IPS-18c (cell line): ENCODE measurements at regions not wholly inside any gene's neighbourhood (a gene's known extent, or its start where the extent isn't known, plus 50 kb on each side); places are given as distances from the start of the nearest gene placed in this dataset.

ENCODE experiments used
- H3K4me3 ChIP-seq: 2 replicates; pipeline ENCODE4 v1.7.0; 2013; ENCODE audit warnings: low read depth, mild to moderate bottlenecking, low read length, moderate library complexity; ENCODE audit not compliant: insufficient read depth
- H3K9me3 ChIP-seq: one replicate; pipeline ENCODE4 v1.6.1; 2013; ENCODE audit warnings: mild to moderate bottlenecking, low read length, moderate library complexity; ENCODE audit not compliant: control insufficient read depth, insufficient read depth

DNA sequence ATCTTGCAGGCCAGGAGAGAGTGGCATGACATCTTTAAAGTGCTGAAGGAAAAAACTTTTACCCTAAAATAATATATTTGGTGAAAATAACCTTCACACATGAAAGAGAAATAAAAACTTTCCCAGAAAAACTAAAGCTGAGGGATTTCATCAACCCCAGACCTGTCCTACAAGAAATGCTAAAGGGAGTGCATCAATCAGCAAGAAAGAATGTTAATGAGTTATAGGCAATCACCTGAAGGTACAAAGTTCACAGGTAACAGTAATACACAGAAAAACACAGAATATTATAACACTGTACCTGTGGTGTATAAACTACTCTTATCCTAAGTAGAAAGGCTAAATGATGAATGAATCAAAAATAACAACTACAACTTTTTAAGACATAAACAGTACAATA, 249.2 kb upstream of the PKN2 start:
- Histone ChIP-seq H3K9me3 (peaks cover 2% of the 10 kb centered on the region), H3K4me3 (no peak overlapping the region)

DNA sequence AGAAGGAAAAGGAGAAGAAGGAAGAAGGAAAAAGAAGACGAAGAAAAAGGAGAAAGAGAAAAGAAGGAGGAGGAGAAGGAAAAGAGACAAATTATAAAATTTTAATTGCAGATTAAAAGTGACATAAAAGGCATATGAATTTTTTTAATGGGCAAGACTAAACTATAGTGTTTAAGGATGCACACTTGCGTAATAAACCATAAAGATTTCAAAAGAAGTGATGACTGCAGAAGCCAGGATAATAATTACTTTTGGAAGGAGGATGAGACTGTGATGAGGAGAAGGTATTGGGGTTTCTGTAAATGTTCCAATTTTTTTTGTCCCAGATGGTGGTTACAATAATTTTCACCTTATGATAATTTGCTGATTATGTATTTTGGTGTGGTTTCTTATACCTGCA, 243.1 kb upstream of the PKN2 start:
- Histone ChIP-seq H3K4me3 (no peak overlapping the region), H3K9me3 (no peaks in the 10 kb centered on the region)

DNA sequence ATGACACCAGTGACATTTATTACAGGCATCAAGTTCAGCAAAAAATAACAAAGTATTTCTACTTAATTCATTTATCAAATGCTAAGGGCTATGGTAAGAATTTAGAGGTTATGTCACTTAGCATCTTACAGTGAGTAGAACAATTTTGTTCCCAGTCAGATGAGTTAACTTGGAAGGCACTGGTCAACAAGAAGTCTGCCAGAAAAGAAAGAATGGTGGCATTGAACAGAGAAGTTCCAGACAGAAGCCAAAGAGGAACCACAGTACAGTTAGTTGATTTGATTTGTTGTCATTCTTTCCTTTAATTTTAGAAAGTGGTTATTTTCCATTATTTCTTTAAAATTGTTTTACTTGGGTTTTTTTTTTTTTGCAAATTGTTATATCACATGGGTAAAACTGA, 232.2 kb upstream of the PKN2 start:
- H3K4me3 ChIP-seq = no peak overlapping the region
- H3K9me3 ChIP-seq = no peaks in the 10 kb centered on the region

DNA sequence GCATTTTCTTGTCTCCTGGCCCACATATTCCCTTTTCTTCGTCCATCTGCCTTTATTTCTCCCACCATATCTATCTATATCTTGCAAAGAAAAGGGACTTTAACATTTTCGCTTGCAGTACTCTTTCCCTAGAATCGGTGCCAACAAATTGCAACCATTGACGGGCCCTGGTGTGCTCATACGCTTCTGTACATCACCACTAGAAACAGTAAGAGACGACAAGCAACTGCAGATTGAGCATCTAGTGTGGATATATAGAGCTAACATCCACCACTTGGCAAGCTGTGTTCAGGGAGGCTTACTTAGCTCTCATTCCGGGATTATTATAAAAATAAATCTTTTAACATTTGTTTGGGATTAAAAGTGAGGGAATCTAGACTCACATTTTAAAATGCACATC, 230.8 kb upstream of the PKN2 start:
- no peaks in the 10 kb centered on the region for H3K9me3 ChIP-seq
- no peak overlapping the region for H3K4me3 ChIP-seq

DNA sequence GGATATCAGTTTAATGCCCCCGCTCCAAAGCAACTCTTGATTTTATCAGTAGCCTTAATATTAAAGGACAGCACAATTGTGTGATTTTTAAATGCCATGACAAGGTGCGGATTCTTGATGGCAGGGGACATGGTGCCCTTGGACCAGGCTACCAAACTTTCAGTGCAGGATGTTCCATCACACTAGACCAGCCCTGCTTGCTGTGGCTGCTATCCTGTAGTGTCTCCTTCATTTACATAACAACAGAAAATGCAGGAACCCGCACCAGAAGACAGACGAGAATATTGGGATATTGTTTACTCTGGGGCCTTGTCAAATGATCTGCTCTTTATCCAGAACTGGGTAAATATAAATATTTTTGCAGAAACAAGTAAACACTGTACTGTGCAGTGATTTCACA, 229.3 kb upstream of the PKN2 start:
- Histone ChIP-seq H3K4me3 (no peak overlapping the region), H3K9me3 (no peaks in the 10 kb centered on the region)

DNA sequence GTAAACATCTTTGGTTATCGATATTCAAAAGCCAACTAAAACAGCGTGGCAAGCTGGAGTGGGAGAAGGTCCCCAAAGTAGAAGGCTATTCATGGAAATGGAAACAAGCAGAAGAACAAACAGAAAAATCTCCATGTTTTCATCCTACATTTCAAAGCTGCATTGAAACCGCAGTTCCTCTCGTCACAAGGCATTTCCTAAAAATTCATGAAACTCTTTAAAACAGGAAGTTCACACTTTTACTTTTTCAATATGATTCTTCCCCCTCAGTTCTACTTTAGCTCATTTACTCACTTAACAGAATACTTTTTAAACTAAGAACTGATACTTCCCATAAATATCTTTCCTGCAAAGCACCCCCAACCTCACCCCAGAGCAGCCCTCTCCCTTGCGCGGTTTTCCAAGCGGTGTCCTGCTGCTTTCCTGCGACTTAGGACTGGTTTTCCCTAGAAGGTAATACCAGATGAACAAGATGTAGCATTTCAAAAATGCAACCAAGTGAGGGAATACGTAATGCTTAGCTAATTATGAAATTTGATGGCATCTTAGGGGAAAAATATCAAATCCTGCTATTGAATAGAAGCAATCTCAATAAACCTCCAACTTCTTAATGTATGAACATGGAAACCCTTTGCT, 228.3 kb upstream of the PKN2 start:
- no peaks in the 10 kb centered on the region for H3K9me3 ChIP-seq
- H3K4me3 ChIP-seq = no peak overlapping the region

DNA sequence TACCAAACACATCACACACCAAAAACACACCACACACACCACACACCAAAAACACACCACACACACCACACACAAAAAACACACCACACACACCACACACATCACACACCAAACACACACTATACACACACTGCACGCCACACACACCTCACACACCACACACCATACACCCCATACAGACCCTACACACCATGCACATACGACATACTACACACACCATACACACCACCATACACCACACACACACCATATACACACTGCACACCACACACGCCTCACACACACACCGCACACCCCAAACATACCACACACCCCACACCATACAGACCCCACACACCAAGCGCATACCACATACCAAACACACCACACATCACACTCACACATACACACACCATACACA, 226.9 kb upstream of the PKN2 start:
- no peak overlapping the region for H3K4me3 ChIP-seq
- H3K9me3 ChIP-seq = no peaks in the 10 kb centered on the region

DNA sequence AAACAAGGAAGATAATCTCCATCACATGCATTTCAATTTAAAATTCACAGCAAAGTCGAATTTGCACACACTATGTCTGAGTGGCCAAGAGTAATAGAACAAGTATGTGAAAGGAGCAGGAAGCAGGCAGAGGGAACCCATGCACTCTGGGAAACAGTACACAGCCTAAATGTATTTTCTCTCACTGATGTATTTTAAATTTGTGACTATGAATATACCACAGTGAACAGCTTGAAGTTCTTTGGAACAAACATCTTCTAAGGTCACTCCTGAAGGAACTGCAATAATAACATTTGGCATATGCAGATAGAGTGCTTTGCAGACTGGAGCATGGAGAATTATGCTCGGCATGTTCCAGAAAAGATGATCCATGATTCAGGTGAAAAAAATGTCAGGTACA, 223.1 kb upstream of the PKN2 start:
- Histone ChIP-seq H3K4me3 (no peak overlapping the region), H3K9me3 (no peaks in the 10 kb centered on the region)

DNA sequence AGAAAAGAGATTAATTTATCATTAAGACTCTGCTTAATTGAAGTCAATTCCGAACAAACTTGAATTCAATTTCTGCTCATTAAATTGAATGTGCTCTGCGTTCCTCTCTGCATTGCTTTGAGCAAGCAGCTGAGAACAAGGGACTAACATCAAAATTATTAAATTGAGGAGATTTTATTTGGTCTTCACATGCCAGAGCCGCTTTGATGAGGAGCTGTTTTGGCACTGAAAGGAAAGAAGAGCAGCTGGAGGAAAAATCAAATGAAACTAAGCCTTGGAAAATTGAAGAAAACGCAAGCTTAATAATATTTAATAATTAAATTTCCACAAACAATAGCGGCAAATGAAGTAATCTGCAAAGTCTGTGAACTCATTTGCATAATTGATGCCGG, 222.0 kb upstream of the PKN2 start:
- H3K9me3 ChIP-seq = no peaks in the 10 kb centered on the region
- peak overlapping the region; percentile 45 for H3K4me3 ChIP-seq

DNA sequence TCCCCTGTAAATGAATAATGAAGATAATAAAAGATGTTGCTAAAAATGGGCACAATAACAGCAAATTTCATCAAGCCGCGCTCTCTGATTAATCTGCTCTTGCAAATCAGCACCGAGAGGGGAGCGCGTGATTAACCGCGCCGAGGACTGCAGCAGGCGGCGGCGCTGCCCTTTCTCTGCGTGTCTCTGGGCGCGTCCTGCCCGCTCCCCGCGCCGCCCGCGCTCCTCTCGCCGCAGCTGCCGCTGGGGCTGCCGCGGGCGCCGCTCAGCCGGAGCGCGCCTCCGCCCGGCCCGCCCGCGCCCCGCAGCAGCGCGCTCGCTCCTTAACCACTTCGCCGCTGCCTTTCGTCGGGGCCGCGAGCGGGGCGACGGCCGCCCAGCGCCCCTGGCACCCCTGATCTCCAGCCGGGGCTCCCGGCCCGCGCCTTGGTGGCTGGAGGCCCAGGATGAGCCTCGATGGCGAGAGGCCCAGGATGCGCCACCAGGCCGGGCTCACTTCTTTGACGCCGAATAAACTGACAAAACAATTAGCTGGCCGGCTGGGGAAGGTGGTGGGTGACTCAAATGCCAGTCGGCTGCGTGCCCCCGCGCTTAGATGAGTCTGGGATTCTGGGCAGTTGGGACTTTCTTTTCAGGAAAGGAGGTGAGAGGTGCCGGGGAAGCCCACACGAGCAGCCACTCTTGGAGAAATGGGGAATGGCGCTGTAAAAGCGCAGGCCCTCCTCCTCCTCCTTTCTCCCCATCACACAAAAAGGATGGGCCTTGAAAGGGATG, 221.4 kb upstream of the PKN2 start:
- H3K4me3 ChIP-seq = peak overlapping the region; percentile 59
- no peaks in the 10 kb centered on the region for H3K9me3 ChIP-seq

DNA sequence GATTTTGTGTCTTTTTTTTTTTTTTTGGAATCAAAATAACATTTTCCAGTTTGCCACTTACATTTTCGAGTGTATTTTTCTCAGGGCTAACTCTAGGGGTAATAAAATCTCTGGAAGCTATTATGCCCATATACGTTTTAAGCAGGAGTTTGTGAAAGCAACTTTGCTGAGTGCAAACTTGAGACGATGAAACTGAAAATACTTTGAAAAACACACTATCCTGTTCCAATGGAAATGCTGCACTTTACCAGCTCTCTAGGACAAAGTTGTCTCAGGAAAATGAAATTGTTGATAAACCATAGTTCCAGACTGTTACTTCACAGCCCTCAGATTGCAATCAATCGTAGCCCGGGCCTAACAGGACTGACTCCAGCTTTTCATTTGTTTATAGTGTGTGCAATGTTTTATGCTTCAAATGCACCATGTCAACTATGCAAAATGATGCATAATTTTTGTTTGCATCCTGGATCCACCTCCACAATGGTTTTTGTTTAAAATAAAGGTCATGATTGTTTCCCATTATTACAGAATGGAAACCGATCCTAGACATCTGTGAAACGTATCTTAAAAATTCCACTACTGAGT, 220.6 kb upstream of the PKN2 start:
- no peak overlapping the region for H3K4me3 ChIP-seq
- H3K9me3 ChIP-seq = no peaks in the 10 kb centered on the region

DNA sequence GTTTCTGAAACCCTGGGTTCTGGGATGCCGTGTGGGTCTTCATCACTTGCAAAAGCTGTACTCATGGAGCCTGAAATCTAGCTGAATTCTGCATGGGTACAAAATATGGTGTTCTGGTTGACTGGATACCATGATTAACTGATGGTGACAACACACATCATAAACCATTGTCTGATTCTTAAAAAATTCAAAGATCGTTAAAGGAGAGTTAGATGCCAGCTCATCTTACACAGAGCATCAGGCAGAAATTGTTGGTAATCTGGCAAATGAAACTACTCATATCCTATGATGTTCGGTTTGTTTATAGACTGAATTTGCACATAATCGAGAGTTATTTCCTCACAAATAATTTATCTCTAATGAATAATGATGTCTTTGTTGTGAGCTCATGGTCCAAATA, 218.1 kb upstream of the PKN2 start:
- no peak overlapping the region for H3K4me3 ChIP-seq
- no peaks in the 10 kb centered on the region for H3K9me3 ChIP-seq

DNA sequence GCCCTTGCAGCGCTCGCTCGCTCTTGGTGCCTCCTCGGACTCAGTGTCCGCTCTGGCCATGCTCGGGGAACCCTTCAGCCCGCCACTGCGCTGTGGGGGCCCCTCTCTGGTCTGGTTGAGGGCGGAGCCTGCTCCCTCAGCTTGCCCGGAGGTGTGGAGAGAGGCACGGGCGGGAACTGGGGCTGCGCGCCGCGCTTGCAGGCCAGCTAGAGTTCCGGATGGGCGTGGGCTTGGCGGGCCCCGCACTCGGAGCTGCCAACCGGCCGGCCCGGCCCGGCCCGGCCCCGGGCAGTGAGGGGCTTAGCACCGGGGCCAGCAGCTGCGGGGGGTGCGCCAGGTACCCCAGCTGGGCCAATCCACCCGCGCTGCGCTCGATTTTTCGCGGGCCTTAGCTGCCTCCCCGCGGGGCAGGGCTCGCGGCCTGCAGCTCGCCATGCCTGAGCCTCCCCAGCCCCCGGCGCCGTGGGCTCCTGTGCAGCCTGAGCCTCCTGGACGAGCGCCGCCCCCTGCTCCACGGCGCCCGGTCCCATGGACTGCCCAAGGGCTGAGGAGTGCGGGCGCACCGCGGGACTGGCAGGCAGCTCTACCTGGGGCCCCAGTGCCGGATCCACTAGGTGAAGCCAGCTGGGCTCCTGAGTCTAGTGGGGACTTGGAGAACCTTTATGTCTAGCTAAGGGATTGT, 217.0 kb upstream of the PKN2 start:
- no peak overlapping the region for H3K4me3 ChIP-seq
- no peaks in the 10 kb centered on the region for H3K9me3 ChIP-seq

DNA sequence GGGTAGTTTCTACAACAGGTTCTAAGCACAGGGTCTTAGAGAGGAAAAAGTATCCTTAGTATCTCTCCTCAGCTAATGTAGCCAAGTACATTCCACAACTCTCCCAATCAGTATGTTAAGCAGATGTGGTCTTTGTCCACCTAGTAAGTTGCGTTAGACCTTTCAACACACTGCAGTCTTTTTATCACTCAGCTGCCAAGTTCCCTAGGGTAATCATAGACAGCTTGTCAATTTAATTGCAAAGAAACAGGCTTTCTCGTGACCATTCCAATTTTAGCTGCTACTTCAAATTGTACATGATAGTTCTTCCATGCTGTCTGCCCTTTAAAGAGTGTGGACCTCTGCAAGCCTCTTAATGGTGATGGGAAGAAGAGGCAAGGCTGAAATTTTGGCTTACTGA, 211.8 kb upstream of the PKN2 start:
- Histone ChIP-seq H3K9me3 (no peaks in the 10 kb centered on the region), H3K4me3 (no peak overlapping the region)

DNA sequence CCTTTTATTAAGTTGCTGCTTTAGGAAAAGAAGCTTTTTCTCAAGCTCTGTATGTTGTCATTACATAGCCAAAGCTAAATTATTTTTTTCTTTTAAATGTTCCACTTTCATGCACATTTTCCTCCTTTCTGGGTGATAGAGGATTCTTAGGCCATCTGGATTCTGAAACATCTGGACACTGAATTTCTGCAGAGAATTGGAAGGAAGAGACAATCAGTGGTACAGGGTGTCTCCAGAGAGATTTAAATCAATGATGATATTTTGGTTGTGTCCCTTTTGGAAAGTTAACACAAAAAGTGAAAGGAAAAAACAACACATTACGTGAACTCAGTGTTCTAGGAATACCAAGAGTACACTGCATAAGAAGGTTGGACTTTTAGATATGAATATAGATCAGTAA, 211.4 kb upstream of the PKN2 start:
- no peak overlapping the region for H3K4me3 ChIP-seq
- H3K9me3 ChIP-seq = no peaks in the 10 kb centered on the region

DNA sequence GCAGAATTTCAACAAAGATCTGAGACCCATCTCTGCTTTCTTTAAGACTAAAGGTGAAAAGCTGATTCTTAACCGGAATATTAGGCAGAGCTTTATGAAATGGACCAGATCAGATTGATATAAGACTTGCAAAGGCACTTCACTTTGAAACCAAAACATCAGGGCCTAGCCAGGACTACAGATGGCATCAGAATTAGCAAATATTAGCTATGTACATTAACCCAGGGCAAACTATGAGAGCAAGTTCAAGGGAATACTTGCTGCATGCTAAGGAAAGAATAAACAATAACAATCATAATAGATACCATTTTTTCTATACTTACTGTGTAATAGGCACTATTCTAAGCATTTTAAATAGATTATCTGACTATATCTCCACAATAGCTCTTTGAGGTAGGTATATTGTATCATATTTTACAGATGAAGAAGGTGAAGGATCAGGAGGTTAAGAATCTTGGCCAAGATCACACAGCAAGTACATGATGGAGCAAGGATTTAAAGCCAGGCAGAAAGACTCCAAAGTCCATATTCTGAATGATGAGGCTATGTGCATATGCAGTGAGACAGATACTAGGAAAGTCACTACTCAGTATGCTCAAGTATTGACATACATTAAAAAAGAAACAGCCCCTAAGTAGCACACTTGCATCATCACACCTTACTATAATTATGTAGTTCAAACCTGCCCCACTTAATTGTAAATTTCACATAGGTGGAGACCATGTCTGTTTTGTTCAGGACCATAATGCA, 209.3 kb upstream of the PKN2 start:
- no peaks in the 10 kb centered on the region for H3K9me3 ChIP-seq

DNA sequence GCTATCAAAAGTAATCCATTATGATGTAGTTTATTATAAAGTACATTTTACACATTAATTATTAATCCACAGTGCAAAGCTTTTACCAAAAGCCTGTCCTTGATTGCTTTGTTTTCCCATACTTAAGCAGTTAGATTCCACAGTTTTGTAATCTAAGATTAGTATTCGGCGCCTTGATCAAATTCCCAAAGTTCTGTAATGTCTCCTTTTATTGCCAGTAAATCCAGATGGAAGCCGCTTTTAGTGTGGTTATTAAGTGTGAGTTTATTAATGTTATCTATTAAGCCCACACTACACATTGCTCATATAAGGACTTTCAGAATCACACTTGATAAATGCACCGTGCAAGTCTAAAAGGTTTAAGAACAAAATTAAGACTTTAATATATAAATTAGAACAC, 199.2 kb upstream of the PKN2 start:
- H3K9me3 ChIP-seq = no peaks in the 10 kb centered on the region

More for the DNA sequence above, 209.3 kb upstream of the PKN2 start:
- H3K4me3 ChIP-seq = no peak overlapping the region

More for the DNA sequence above, 199.2 kb upstream of the PKN2 start:
- H3K4me3 ChIP-seq = no peak overlapping the region
